SK-N-SH (cell line): ENCODE measurements at regions not wholly inside any gene's neighbourhood (a gene's known extent, or its start where the extent isn't known, plus 50 kb on each side); places are given as distances from the start of the nearest gene placed in this dataset.

Experiments used
- EP300 ChIP-seq, 2 experiments: IDR thresholded peaks; 2 replicates each; pipeline versions ENCODE4 v1.4.0 to v1.6.1; 2012; ENCODE audit warnings: borderline replicate concordance in 1 of 2, low read depth in 1 of 2, low read length in 1 of 2
- GABPA ChIP-seq: IDR thresholded peaks from 2 replicates; pipeline ENCODE4 v1.4.0; 2012; ENCODE audit warnings: low read depth, mild to moderate bottlenecking
- JUND ChIP-seq: IDR thresholded peaks from 2 replicates; pipeline ENCODE4 v1.4.0; 2012
- POLR2AphosphoS5 ChIP-seq: IDR thresholded peaks from 2 replicates; pipeline ENCODE4 v1.6.1; 2012; ENCODE audit warnings: low read depth, low read length
- RCOR1 ChIP-seq: fragments of 150-350 bp; IDR thresholded peaks from 2 replicates; pipeline ENCODE4 v1.6.1; 2017; ENCODE audit warnings: antibody characterized with exemption, low read length
- RFX5 ChIP-seq: IDR thresholded peaks from 2 replicates; pipeline ENCODE4 v1.6.1; 2012; ENCODE audit warnings: mild to moderate bottlenecking, improper control_type of control experiment, low read length
- TAF1 ChIP-seq: IDR thresholded peaks from 2 replicates; pipeline ENCODE4 v1.6.1; 2012; ENCODE audit warnings: low read depth, mild to moderate bottlenecking, low read length, moderate library complexity, borderline replicate concordance
- TF ChIP-seq, protein P1 (sequence below): fragments of 200-600 bp; sonication (generic); IDR thresholded peaks from 2 replicates; pipeline ENCODE4 v1.6.1; 2017; ENCODE audit warnings: antibody characterized with exemption, mild to moderate bottlenecking, moderate library complexity
- TF ChIP-seq, protein P2 (sequence below): IDR thresholded peaks from 2 replicates; pipeline ENCODE4 v1.6.1; 2012; ENCODE audit warnings: mild to moderate bottlenecking, low read depth, low read length, moderate library complexity
- TF ChIP-seq, protein P3 (sequence below): IDR thresholded peaks from 2 replicates; pipeline ENCODE4 v1.4.0; 2012; ENCODE audit warnings: low read depth

DNA sequence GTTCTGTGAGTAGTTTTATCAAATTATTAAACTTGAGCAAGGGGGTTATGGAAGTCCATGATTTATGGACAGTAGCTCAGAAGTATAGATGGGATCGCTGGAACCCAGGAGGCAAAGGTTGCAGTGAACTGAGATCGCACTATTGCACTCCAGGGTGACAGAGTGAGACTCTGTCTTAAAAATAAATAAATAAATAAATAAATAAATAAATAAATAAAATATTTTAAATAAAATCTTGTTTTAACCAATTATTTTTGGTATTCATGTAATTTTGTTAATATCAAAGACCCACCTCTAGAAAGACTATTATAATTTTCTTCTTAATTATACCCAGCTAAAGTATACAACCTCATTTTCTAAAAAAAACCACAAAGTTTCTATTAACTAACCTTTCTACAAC, 134.3 kb downstream of the ZNF37A start:
- TF ChIP-seq, protein P1, sequence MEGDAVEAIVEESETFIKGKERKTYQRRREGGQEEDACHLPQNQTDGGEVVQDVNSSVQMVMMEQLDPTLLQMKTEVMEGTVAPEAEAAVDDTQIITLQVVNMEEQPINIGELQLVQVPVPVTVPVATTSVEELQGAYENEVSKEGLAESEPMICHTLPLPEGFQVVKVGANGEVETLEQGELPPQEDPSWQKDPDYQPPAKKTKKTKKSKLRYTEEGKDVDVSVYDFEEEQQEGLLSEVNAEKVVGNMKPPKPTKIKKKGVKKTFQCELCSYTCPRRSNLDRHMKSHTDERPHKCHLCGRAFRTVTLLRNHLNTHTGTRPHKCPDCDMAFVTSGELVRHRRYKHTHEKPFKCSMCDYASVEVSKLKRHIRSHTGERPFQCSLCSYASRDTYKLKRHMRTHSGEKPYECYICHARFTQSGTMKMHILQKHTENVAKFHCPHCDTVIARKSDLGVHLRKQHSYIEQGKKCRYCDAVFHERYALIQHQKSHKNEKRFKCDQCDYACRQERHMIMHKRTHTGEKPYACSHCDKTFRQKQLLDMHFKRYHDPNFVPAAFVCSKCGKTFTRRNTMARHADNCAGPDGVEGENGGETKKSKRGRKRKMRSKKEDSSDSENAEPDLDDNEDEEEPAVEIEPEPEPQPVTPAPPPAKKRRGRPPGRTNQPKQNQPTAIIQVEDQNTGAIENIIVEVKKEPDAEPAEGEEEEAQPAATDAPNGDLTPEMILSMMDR = no peak
- TF ChIP-seq TAF1 (no peak), RCOR1 (no peak), RFX5 (no peak), JUND (no peak), POLR2AphosphoS5 (no peak), EP300 (IDR thresholded peaks at IDR 0.05; ENCODE audit: borderline replicate concordance in 1 of 2, low read depth in 1 of 2, low read length in 1 of 2) (no peak), GABPA (no peak)
- TF ChIP-seq, protein P2, sequence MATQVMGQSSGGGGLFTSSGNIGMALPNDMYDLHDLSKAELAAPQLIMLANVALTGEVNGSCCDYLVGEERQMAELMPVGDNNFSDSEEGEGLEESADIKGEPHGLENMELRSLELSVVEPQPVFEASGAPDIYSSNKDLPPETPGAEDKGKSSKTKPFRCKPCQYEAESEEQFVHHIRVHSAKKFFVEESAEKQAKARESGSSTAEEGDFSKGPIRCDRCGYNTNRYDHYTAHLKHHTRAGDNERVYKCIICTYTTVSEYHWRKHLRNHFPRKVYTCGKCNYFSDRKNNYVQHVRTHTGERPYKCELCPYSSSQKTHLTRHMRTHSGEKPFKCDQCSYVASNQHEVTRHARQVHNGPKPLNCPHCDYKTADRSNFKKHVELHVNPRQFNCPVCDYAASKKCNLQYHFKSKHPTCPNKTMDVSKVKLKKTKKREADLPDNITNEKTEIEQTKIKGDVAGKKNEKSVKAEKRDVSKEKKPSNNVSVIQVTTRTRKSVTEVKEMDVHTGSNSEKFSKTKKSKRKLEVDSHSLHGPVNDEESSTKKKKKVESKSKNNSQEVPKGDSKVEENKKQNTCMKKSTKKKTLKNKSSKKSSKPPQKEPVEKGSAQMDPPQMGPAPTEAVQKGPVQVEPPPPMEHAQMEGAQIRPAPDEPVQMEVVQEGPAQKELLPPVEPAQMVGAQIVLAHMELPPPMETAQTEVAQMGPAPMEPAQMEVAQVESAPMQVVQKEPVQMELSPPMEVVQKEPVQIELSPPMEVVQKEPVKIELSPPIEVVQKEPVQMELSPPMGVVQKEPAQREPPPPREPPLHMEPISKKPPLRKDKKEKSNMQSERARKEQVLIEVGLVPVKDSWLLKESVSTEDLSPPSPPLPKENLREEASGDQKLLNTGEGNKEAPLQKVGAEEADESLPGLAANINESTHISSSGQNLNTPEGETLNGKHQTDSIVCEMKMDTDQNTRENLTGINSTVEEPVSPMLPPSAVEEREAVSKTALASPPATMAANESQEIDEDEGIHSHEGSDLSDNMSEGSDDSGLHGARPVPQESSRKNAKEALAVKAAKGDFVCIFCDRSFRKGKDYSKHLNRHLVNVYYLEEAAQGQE = no peak
- TF ChIP-seq, protein P3, sequence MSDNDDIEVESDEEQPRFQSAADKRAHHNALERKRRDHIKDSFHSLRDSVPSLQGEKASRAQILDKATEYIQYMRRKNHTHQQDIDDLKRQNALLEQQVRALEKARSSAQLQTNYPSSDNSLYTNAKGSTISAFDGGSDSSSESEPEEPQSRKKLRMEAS = no peak
